Spinal cord (tissue), 10 donors: ENCODE measurements at regions not wholly inside any gene's neighbourhood (a gene's known extent, or its start where the extent isn't known, plus 50 kb on each side); places are given as distances from the start of the nearest gene placed in this dataset. TPM values are rescaled to one million over a fixed set of nuclear protein-coding genes. Genes with fewer than 3 reads are reported as not detected.
"Not testable (repeated sequence)": the region's sequence is repeated elsewhere in the genome, so short reads cannot be mapped to it uniquely, and the experiment has no call there.

Source experiments
- DNase-seq, 6 donors: peaks; one replicate each; pipeline versions ENCODE4 v3.0.0 to v3.0.0-alpha.2; 2013 to 2015; ENCODE audit warnings: low spot score in 6 of 6, low read depth in 4 of 6
- H3K27ac ChIP-seq: one replicate; pipeline ENCODE4 v1.5.1; 2013; ENCODE audit warnings: low read depth, low read length, control low read depth
- H3K27me3 ChIP-seq: one replicate; pipeline ENCODE4 v1.6.1; 2013; ENCODE audit warnings: low read length; ENCODE audit not compliant: control insufficient read depth, insufficient read depth
- H3K36me3 ChIP-seq: one replicate; pipeline ENCODE4 v1.6.1; 2013; ENCODE audit warnings: low read length; ENCODE audit not compliant: control insufficient read depth, insufficient read depth
- H3K4me1 ChIP-seq: one replicate; pipeline ENCODE4 v1.6.1; 2013; ENCODE audit warnings: low read length; ENCODE audit not compliant: control insufficient read depth, insufficient read depth
- H3K4me3 ChIP-seq: one replicate; pipeline ENCODE4 v1.5.1; 2013; ENCODE audit warnings: low read depth, low read length, control low read depth
- H3K9me3 ChIP-seq: one replicate; pipeline ENCODE4 v1.6.1; 2013; ENCODE audit warnings: low read length; ENCODE audit not compliant: control insufficient read depth, insufficient read depth
- WGBS: methylation state at CpG from one replicate; pipeline ENCODE4 v1.1.5; 2013; ENCODE audit warnings: missing lambda C conversion rate; ENCODE audit not compliant: insufficient coverage; 5-methylcytosine and 5-hydroxymethylcytosine counted together
- small RNA-seq: library from RNA; depleted of rRNA; stranded (forward); fragments of <200 nt; gene quantifications from one replicate; pipeline ENCODE3, GENCODE V24; 2014; ENCODE audit warnings: low replicate concordance
- donor health status: healthy.

GRCh38 chrX:137118136-137118535 is 84.3 kb upstream of the GPR101 start:
- no peak overlapping the region for H3K4me3 ChIP-seq
- H3K36me3 ChIP-seq = no peaks in the 10 kb centered on the region
- no peak overlapping the region for H3K27ac ChIP-seq
- no peak for DNase-seq
- WGBS = no CpG with 5 or more reads among the region's 2 CpGs
- H3K4me1 ChIP-seq = no peaks in the 10 kb centered on the region
- H3K27me3 ChIP-seq = no peaks in the 10 kb centered on the region
- H3K9me3 ChIP-seq = no peaks in the 10 kb centered on the region

GRCh38 chrX:137107877-137108276 is 74.1 kb upstream of the GPR101 start:
- no CpG with 5 or more reads among the region's 3 CpGs for WGBS
- not testable (repeated sequence) for H3K9me3 ChIP-seq, H3K4me3 ChIP-seq, H3K36me3 ChIP-seq, H3K4me1 ChIP-seq, DNase-seq, H3K27ac ChIP-seq, H3K27me3 ChIP-seq

DNA sequence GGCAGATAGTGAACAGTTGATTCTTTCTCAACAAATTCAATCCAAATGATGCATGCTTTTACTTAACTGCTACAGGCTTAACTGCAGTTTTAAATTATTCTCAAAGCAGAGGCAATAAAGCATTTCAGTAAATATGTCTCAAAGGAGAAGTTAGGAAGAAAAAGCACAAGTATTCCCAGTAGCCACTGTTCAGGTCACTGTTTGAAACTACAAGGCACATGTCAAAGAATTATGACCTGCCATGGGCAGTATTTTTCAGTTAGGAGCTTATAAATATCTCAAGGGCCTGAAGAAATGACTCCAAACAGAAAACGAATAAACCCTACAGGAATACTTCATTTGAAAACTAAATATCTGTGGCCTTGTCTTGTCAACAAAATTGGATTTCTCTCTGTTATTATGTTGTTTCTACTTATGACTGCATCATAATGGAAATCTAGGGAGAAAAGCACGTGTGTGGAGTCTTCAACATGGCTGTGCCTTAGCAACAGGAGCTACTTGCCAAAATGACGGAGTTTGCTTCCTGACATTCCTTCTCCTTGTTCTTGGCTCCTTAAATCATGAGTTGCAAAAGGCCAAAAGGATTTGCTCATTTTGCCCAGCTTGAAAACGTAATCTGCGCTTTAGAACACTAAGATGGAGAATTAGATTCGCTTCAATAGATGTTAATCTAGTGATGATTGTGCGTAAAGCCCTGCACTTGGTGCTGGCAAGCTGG is 67.6 kb upstream of the GPR101 start:
- H3K4me1 ChIP-seq = no peaks in the 10 kb centered on the region
- H3K27ac ChIP-seq = no peak overlapping the region
- WGBS = 52% methylated on average over 4 of the region's 7 CpGs
- H3K4me3 ChIP-seq = no peak overlapping the region
- no peaks in the 10 kb centered on the region for H3K36me3 ChIP-seq
- peak in 2 of 6 donors; percentile 12 to 50 for DNase-seq
- no peaks in the 10 kb centered on the region for H3K9me3 ChIP-seq
- H3K27me3 ChIP-seq = no peaks in the 10 kb centered on the region

Small RNA genes in the stretch of these regions (small RNA-seq; reads per million reads assigned to genes)
- gene AL355309.1 = not detected
